NCI-H2196 (cell line): ENCODE measurements at regions not wholly inside any gene's neighbourhood (a gene's known extent, or its start where the extent isn't known, plus 50 kb on each side); places are given as distances from the start of the nearest gene placed in this dataset.
"Not testable (repeated sequence)": the region's sequence is repeated elsewhere in the genome, so short reads cannot be mapped to it uniquely, and the experiment has no call there.

Experiments used
- DNase-seq: peaks from one replicate; lab custom pipeline; 2025; ENCODE audit not compliant: unreplicated experiment; lab: John Stamatoyannopoulos, UW

- no peak for DNase-seq
Measured at GRCh38 chr5:101664071-101664791, 631.9 kb downstream of the SLCO4C1 start.

GRCh38 chr5:101663543-101663942 lies 632.5 kb downstream of the SLCO4C1 start:
- DNase-seq = no peak

- DNase-seq = no peak
Measured at GRCh38 chr5:101662263-101662662, 633.8 kb downstream of the SLCO4C1 start.

GRCh38 chr5:101658433-101658832 lies 637.7 kb downstream of the SLCO4C1 start:
- DNase-seq = no peak

DNA sequence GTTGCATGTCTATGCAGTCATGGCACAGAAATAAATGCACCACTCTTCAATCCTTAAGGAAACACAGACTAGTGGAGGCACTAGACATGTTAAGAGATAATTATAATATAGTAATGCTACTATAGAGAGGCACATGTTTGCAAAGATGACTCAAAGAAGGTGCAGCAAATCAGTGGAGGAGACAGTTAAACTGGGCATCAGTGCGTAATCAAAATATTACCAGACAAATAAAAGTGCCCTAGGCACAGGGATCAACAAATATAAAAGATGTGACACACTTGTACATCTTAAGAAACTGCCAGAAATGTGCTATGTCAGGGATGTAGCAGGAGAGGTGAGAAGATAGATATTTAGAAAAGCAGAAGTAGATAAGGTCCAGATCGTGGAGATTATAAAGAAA lies 642.1 kb downstream of the SLCO4C1 start:
- DNase-seq = no peak

DNA sequence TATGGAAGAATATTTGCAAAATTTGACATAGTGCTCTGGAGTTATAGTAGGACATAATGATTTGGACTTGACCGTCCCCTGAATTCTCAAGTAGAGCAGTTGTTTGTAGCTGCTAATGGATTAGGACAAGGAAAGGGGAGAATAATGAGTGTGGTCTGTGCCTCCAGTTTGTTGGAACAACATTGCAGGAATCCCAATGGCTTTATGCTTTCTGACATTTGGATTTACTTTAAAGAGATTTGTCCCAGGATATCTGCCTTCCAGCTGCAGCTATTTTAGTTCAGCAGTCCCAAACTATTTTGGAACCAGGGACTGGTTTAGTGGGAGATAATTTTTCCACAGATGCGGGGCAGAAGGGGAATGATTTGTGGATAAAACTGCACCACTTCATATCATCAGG lies 648.2 kb downstream of the SLCO4C1 start:
- no peak for DNase-seq

- no peak for DNase-seq
Measured at GRCh38 chr5:101643794-101644193, 652.3 kb downstream of the SLCO4C1 start.

DNA sequence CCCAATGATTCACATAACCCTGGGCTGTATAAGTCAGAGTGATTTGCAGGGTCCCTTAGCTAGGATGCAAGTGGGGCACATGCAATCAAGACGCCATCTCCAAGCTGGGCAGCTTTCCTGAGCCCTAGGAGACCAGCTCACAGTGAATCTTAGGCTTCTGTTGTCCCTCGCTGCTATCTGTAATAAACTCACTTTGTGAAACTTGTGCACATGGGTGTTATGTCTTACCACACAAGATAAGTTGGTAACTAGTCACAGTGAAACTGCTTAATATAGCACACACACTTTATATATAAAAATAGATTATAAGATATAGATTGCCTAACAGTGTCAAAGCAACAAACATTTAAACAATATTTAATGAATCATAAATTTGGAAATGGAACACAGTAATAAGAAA lies 658.5 kb downstream of the SLCO4C1 start:
- no peak for DNase-seq

DNA sequence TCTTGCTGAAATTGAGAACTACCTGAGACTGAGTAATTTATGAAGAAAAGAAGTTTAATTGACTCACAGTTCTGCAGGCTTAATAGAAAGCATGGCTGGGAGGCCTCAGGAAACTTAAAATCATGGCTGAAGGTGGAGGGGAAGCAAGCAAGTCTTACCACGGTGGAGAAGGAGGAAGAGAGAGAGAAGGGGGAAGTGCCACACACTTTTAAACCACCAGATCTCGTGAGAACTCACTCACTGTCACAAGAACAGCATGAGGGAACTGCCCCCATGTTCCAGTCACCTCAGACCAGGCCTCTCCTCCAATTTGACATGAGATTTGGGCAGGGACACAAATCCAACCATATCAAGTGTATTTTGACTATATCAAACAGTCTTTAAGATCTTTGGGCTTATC lies 668.3 kb downstream of the SLCO4C1 start:
- not testable (repeated sequence) for DNase-seq

DNA sequence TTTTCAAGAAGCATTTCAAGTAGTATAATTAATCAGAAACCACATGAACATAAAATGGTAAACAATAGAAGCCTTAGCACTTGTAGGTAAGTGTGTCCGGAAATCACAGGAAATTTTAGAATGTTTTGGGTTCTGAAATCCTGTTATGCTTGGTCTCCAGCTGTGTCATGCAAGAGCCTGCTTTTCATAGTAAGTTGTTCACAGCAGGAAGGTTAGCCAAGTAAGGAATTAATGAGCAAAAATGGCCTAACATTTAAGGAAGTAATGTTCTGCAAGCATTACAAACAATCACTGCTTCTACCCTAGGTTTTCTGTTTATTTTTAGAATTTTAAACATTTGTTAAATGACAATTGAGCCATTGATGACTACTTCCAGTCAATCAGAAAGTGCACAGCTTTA lies 669.5 kb downstream of the SLCO4C1 start:
- DNase-seq = no peak

DNA sequence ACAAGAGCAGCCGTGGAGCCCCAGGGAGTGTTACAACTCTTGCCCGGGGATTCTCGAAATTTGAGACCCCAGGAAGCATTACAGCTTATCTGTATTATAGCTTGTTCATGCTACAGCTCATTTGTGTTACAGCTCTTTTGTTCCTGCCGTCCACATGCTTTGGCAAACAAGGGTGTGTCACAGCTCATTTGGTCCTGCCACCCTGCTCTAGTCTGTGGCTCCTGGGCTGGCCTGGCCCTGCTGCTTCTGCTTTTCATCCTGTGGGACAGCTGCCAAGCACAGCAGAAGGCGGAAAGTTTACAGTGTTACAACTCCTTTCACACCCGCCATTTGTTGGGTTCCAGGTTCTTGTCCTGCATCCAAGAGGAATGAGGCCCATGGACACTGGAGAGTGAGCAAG lies 685.0 kb downstream of the SLCO4C1 start:
- DNase-seq = no peak

DNA sequence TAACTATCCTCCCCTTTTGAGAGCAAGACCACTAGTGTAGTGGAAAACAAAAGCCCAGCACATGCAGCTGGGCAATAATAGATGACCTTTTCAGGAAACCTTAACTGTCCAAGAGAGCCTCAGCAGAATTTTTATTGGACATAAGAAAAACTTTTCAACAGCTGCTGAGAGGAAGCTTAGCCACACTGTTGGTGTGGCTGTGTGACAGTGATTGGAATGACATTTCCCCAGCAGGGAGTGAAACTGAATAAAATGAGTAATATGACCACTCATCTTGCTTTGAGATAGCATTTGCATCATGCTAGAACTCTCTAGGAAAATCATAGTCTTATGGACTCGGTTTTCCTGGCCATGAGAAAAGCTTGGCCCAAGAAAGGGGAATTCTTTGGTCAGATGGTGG lies 687.8 kb downstream of the SLCO4C1 start:
- DNase-seq = no peak

- no peak for DNase-seq
Measured at GRCh38 chr5:101605700-101606099, 690.4 kb downstream of the SLCO4C1 start.

GRCh38 chr5:101600614-101601013 lies 695.5 kb downstream of the SLCO4C1 start:
- DNase-seq = no peak

- DNase-seq = no peak
Measured at GRCh38 chr5:101590384-101590783, 687.3 kb upstream of the ST8SIA4 start.

GRCh38 chr5:101585366-101585765 lies 682.3 kb upstream of the ST8SIA4 start:
- DNase-seq = no peak

- DNase-seq = no peak
Measured at GRCh38 chr5:101580591-101580990, 677.5 kb upstream of the ST8SIA4 start.

DNA sequence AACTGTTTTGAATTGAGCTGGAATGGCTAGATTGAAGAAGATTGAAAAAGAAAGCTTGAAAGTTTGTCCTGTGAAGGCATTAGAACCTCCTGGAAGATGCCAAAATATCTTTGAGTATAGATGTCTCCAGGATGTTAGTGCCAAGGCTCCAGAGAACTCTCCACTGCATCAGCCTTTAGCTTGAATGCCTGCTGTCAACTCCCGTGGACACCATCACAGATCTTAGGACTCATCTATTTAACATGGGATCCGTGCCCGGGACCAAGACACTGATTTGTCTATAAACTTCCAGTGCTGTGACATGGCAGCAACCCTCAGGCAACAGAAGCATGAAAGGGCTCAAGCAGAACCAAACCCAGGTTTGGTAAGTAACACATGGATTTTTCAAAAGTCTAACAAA lies 670.9 kb upstream of the ST8SIA4 start:
- no peak for DNase-seq

GRCh38 chr5:101561018-101561417 lies 657.9 kb upstream of the ST8SIA4 start:
- DNase-seq = peak; percentile 5

DNA sequence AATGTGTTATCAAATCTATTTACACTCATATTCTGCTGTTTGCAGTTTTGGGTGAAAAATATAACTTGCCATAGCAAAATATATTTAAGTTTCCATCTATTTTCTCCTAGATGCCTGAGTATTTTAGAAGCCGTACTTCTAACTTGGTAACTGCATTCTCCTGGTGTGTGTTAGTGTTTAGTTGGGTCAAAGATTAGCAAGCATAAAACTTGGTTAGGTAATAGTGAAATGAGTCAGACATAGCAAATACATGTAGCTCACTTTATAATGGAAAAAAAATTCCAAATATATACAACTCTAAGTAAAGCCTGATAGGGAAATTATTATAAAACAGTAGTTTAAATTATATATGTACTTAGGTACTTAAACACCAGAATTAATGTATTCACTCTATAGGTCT lies 640.7 kb upstream of the ST8SIA4 start:
- DNase-seq = no peak

DNA sequence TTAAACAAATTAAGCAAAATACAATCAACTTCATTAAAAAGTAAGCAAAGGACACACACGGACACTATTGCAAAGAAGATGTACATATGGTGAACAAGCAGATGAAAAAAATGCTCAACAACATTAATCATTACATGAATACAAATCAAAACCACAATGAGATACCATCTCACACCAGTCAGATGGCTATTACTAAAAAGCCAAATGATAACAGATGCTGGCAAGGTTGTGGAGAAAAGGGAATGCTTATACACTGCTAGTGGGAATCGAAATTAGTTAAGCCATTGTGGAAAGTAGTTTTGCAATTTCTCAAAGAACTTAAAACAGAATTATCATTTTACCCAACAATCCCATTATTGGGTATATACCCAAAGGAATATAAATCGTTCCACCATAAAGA lies 636.2 kb upstream of the ST8SIA4 start:
- DNase-seq = no peak

- no peak for DNase-seq
Measured at GRCh38 chr5:101535626-101536025, 632.5 kb upstream of the ST8SIA4 start.

GRCh38 chr5:101534491-101535110 lies 631.5 kb upstream of the ST8SIA4 start:
- DNase-seq = no peak
